Ishikawa (cell line): ENCODE measurements at regions not wholly inside any gene's neighbourhood (a gene's known extent, or its start where the extent isn't known, plus 50 kb on each side); places are given as distances from the start of the nearest gene placed in this dataset.

Source experiments
- CEBPB ChIP-seq: IDR thresholded peaks from 2 replicates; pipeline ENCODE4 v1.6.1; 2012
- CREB1 ChIP-seq: IDR thresholded peaks from 2 replicates; pipeline ENCODE4 v1.6.1; 2012; ENCODE audit warnings: low read depth
- EGR1 ChIP-seq: IDR thresholded peaks from 2 replicates; pipeline ENCODE4 v1.6.1; 2012
- EP300 ChIP-seq: IDR thresholded peaks from 2 replicates; pipeline ENCODE4 v1.6.1; 2012; ENCODE audit warnings: borderline replicate concordance
- FOXM1 ChIP-seq: IDR thresholded peaks from 2 replicates; pipeline ENCODE4 v1.6.1; 2012; ENCODE audit warnings: low read depth, borderline replicate concordance
- NFIC ChIP-seq: IDR thresholded peaks from 2 replicates; pipeline ENCODE4 v1.6.1; 2012
- RAD21 ChIP-seq: IDR thresholded peaks from 2 replicates; pipeline ENCODE4 v1.6.1; 2012; ENCODE audit warnings: low read depth
- TAF1 ChIP-seq: IDR thresholded peaks from 2 replicates; pipeline ENCODE4 v1.6.1; 2012; ENCODE audit warnings: low read depth, mild to moderate bottlenecking
- TCF12 ChIP-seq: IDR thresholded peaks from 2 replicates; pipeline ENCODE4 v1.6.1; 2012; ENCODE audit warnings: low read depth
- TEAD4 ChIP-seq: IDR thresholded peaks from 2 replicates; pipeline ENCODE4 v1.6.1; 2012
- YY1 ChIP-seq: IDR thresholded peaks from 2 replicates; pipeline ENCODE4 v1.6.1; 2012; ENCODE audit warnings: low read depth
- ZBTB7A ChIP-seq: IDR thresholded peaks from 2 replicates; pipeline ENCODE4 v1.6.1; 2012; ENCODE audit warnings: low read depth
- TF ChIP-seq, protein P1 (sequence below): IDR thresholded peaks from 2 replicates; pipeline ENCODE4 v1.6.1; 2012
- TF ChIP-seq, protein P2 (sequence below): IDR thresholded peaks from 2 replicates; pipeline ENCODE4 v1.6.1; 2012; ENCODE audit warnings: low read depth, mild to moderate bottlenecking
- TF ChIP-seq, protein P3 (sequence below): IDR thresholded peaks from 2 replicates; pipeline ENCODE4 v1.6.1; 2012

DNA sequence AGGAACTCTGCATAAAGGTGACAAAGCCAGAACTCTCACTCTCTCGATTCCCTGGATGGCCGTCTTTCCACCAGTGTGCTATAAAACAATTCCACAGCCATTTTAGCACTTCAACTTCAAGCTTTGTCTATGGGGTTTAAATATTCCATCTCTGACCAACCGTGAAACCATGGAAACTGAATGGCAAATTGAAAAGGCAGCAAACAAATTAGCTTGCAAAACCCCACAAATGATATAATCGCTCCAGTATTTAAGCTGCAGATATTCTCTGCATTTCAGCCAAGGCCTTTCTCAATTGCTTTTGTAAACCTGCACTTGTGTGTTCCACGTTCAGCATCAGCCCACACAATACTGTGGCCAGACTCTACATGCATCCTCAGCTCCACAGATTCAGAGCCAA, 131.7 kb upstream of the ISX start:
- TF ChIP-seq FOXM1, result no peak
- no peak for TF ChIP-seq TEAD4
- TF ChIP-seq YY1, result no peak
- TF ChIP-seq NFIC, result no peak
- TF ChIP-seq EP300, result no peak
- TF ChIP-seq, protein P1, sequence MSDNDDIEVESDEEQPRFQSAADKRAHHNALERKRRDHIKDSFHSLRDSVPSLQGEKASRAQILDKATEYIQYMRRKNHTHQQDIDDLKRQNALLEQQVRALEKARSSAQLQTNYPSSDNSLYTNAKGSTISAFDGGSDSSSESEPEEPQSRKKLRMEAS, result no peak
- TF ChIP-seq, protein P2, sequence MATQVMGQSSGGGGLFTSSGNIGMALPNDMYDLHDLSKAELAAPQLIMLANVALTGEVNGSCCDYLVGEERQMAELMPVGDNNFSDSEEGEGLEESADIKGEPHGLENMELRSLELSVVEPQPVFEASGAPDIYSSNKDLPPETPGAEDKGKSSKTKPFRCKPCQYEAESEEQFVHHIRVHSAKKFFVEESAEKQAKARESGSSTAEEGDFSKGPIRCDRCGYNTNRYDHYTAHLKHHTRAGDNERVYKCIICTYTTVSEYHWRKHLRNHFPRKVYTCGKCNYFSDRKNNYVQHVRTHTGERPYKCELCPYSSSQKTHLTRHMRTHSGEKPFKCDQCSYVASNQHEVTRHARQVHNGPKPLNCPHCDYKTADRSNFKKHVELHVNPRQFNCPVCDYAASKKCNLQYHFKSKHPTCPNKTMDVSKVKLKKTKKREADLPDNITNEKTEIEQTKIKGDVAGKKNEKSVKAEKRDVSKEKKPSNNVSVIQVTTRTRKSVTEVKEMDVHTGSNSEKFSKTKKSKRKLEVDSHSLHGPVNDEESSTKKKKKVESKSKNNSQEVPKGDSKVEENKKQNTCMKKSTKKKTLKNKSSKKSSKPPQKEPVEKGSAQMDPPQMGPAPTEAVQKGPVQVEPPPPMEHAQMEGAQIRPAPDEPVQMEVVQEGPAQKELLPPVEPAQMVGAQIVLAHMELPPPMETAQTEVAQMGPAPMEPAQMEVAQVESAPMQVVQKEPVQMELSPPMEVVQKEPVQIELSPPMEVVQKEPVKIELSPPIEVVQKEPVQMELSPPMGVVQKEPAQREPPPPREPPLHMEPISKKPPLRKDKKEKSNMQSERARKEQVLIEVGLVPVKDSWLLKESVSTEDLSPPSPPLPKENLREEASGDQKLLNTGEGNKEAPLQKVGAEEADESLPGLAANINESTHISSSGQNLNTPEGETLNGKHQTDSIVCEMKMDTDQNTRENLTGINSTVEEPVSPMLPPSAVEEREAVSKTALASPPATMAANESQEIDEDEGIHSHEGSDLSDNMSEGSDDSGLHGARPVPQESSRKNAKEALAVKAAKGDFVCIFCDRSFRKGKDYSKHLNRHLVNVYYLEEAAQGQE, result no peak
- no peak for TF ChIP-seq TCF12
- no peak for TF ChIP-seq CEBPB
- TF ChIP-seq, protein P3, sequence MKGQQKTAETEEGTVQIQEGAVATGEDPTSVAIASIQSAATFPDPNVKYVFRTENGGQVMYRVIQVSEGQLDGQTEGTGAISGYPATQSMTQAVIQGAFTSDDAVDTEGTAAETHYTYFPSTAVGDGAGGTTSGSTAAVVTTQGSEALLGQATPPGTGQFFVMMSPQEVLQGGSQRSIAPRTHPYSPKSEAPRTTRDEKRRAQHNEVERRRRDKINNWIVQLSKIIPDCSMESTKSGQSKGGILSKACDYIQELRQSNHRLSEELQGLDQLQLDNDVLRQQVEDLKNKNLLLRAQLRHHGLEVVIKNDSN, result no peak
- TF ChIP-seq RAD21, result no peak
- no peak for TF ChIP-seq ZBTB7A
- no peak for TF ChIP-seq CREB1
- TF ChIP-seq TAF1, result no peak
- no peak for TF ChIP-seq EGR1

DNA sequence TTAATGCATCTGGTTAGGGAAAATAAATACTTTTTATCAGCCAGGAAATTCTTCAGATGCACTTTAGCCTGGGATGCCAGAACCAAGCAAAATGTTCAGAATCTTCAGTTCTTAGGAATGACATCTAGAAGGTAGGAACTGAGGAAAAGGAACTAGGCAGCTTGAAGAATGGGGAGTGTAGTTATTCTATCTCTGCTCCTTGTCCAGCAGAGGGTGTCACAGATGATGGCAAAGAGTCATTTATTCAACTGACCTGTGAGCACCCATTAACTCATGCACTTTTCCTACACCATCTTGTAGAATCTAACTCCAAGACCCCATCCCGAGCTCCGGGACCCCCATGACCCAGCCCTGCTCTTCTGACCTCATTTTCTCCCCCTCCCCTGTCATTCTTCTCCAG, 122.1 kb upstream of the ISX start:
- TF ChIP-seq TCF12 (no peak), YY1 (no peak)
- TF ChIP-seq, protein P2, result no peak

DNA sequence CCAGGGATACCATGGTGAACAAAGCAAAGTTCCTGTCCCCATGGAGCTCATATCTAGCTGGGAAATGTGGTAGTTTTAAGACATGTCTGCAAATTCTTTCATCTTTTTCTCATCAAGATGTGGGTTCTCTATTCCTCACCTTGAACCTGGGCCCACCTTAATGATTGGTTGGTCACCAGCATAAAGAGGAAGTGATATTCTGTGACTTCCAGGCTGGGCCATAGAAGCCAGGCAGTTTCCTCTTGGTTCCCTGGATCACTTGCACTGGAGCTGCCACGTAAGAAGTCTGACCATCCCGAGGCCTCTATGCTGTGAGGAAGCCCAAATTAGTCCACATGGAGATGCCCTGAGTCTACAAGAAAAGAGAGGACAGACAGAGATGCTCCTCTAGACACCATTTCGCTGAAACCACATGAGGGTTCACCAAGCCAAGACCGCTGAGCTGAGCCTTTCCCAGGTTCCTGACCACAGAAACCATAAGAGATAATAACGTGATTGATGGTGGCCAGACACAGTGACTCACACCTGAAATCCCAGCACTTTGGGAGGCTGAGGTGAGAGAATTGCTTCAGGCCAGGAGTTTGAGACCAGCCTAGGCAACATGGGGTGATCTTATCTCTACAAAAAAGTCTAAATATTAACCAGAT, 119.5 kb upstream of the ISX start:
- TF ChIP-seq EP300, result no peak
- no peak for TF ChIP-seq TAF1
- TF ChIP-seq TEAD4, result no peak
- TF ChIP-seq, protein P3, result no peak
- TF ChIP-seq, protein P2, result no peak
- TF ChIP-seq FOXM1, result no peak
- TF ChIP-seq TCF12, result no peak
- TF ChIP-seq ZBTB7A, result no peak
- no peak for TF ChIP-seq CEBPB
- TF ChIP-seq, protein P1, result no peak
- TF ChIP-seq CREB1, result no peak
- TF ChIP-seq NFIC, result no peak
- no peak for TF ChIP-seq YY1

DNA sequence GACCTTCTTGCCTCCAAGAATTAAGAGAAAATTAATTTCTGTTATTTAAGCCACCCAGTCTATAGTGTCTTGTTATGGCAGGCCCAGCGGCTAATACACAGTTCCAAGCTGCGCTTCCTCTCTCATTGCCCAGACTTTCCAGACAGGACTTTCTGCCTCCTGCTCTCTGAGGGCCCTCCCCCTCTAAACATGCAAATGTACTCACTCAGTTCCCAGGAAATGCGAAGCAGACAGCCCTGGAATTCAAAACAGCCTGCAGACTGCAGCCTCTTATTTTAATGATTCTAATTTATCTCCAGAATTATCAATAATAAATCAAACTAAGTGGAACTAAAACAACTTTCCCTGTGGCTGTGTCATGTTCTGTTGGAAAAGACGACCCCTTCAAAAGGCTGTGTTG, 115.5 kb upstream of the ISX start:
- TF ChIP-seq ZBTB7A, result no peak
- TF ChIP-seq EP300, result no peak
- TF ChIP-seq, protein P3, result no peak
- no peak for TF ChIP-seq TEAD4
- TF ChIP-seq EGR1, result no peak
- TF ChIP-seq NFIC, result no peak
- TF ChIP-seq RAD21, result no peak
- no peak for TF ChIP-seq CEBPB
- TF ChIP-seq YY1, result no peak
- no peak for TF ChIP-seq TCF12
- no peak for TF ChIP-seq FOXM1
- TF ChIP-seq CREB1, result no peak
- TF ChIP-seq, protein P1, result no peak
- no peak for TF ChIP-seq TAF1
- TF ChIP-seq, protein P2, result no peak
